WTC11 (cell line): ENCODE measurements at regions not wholly inside any gene's neighbourhood (a gene's known extent, or its start where the extent isn't known, plus 50 kb on each side); places are given as distances from the start of the nearest gene placed in this dataset.

Source experiments
- ATAC-seq: fragments of 200-7000 bp; cut with Tn5 transposase; 2 replicates; pipeline ENCODE4 v1.10.0; 2021; ENCODE audit warnings: mild to moderate bottlenecking, moderate library complexity
- CTCF ChIA-PET: fragments of 300-600 bp; sonication (Branson Sonifier 250); formaldehyde crosslinking; loops from one replicate; lab custom pipeline; 2021; ENCODE audit warnings: antibody characterized with exemption; lab: Charles Lee
- POLR2A ChIA-PET: fragments of 350-600 bp; sonication (Branson Sonifier 250); formaldehyde crosslinking; loops from one replicate; lab custom pipeline; 2021; ENCODE audit warnings: antibody characterized with exemption; lab: Charles Lee
- DNase-seq: peaks from one replicate; pipeline ENCODE4 v3.0.0; 2021; ENCODE audit warnings: low spot score
- H3K27ac Mint-ChIP-seq: 2 replicates; pipeline ENCODE4 v1.8.0; 2021; ENCODE audit warnings: mixed read lengths
- H3K27me3 Mint-ChIP-seq: 2 replicates; pipeline ENCODE4 v1.8.0; 2021; ENCODE audit warnings: low read depth, mild to moderate bottlenecking, moderate library complexity, mixed read lengths
- H3K36me3 Mint-ChIP-seq: 2 replicates; pipeline ENCODE4 v1.8.0; 2021; ENCODE audit warnings: mixed read lengths
- H3K4me1 Mint-ChIP-seq: 2 replicates; pipeline ENCODE4 v1.8.0; 2022; ENCODE audit warnings: mixed read lengths
- H3K4me3 Mint-ChIP-seq: 2 replicates; pipeline ENCODE4 v1.8.0; 2021; ENCODE audit warnings: mild to moderate bottlenecking, moderate library complexity, mixed read lengths
- H3K9me3 Mint-ChIP-seq: 2 replicates; pipeline ENCODE4 v1.8.0; 2021; ENCODE audit warnings: mixed read lengths
- ATF1 ChIP-seq: sonication (generic); formaldehyde crosslinking; IDR thresholded peaks from 2 replicates; pipeline ENCODE4 v1.8.1; 2023; ENCODE audit warnings: mild to moderate bottlenecking, moderate library complexity, missing genetic modification reagents
- ATF6 ChIP-seq: sonication (generic); formaldehyde crosslinking; IDR thresholded peaks from 2 replicates; pipeline ENCODE4 v1.8.1; 2023; ENCODE audit warnings: mild to moderate bottlenecking, missing genetic modification reagents
- E2F5 ChIP-seq: sonication (generic); formaldehyde crosslinking; IDR thresholded peaks from 2 replicates; pipeline ENCODE4 v1.8.1; 2022; ENCODE audit warnings: mild to moderate bottlenecking, moderate library complexity, missing genetic modification reagents
- ETV6 ChIP-seq: sonication (generic); formaldehyde crosslinking; IDR thresholded peaks from 2 replicates; pipeline ENCODE4 v1.8.1; 2022; ENCODE audit warnings: mild to moderate bottlenecking, missing genetic modification reagents
- FOXJ3 ChIP-seq: sonication (generic); formaldehyde crosslinking; IDR thresholded peaks from 2 replicates; pipeline ENCODE4 v1.9.0; 2021; ENCODE audit warnings: missing genetic modification reagents, mild to moderate bottlenecking, borderline replicate concordance
- JAZF1 ChIP-seq: fragments of 250-450 bp; sonication (Bioruptor Pico); IDR thresholded peaks from 2 replicates; pipeline ENCODE4 v1.9.0; 2021; ENCODE audit warnings: moderate library complexity, mild to moderate bottlenecking, inconsistent platforms
- KAT7 ChIP-seq: sonication (generic); formaldehyde crosslinking; IDR thresholded peaks from 2 replicates; pipeline ENCODE4 v1.8.1; 2023; ENCODE audit warnings: missing genetic modification reagents, mild to moderate bottlenecking, borderline replicate concordance
- NFE2L1 ChIP-seq: sonication (generic); formaldehyde crosslinking; IDR thresholded peaks from 2 replicates; pipeline ENCODE4 v1.8.1; 2023; ENCODE audit warnings: missing genetic modification reagents
- NR1H2 ChIP-seq: sonication (generic); formaldehyde crosslinking; IDR thresholded peaks from 2 replicates; pipeline ENCODE4 v1.9.0; 2021; ENCODE audit warnings: mild to moderate bottlenecking, moderate library complexity, missing genetic modification reagents
- NR2C2 ChIP-seq: sonication (generic); formaldehyde crosslinking; IDR thresholded peaks from 2 replicates; pipeline ENCODE4 v1.8.0; 2022; ENCODE audit warnings: mild to moderate bottlenecking, missing genetic modification reagents
- RELA ChIP-seq: sonication (generic); formaldehyde crosslinking; IDR thresholded peaks from 2 replicates; pipeline ENCODE4 v1.8.1; 2022; ENCODE audit warnings: missing genetic modification reagents, mild to moderate bottlenecking, borderline replicate concordance
- SOX15 ChIP-seq: fragments of 250-450 bp; sonication (Bioruptor Pico); IDR thresholded peaks from 2 replicates; pipeline ENCODE4 v1.9.0; 2021; ENCODE audit warnings: mild to moderate bottlenecking
- SP1 ChIP-seq: sonication (generic); formaldehyde crosslinking; conservative IDR thresholded peaks from 2 replicates; pipeline ENCODE4 v1.8.1; 2022; ENCODE audit warnings: missing genetic modification reagents
- TEAD1 ChIP-seq: sonication (generic); formaldehyde crosslinking; IDR thresholded peaks from 2 replicates; pipeline ENCODE4 v1.8.0; 2022; ENCODE audit warnings: mild to moderate bottlenecking, missing genetic modification reagents
- ZBTB43 ChIP-seq: sonication (generic); formaldehyde crosslinking; IDR thresholded peaks from 2 replicates; pipeline ENCODE4 v1.8.1; 2023; ENCODE audit warnings: mild to moderate bottlenecking, missing genetic modification reagents
- ZNF232 ChIP-seq: sonication (generic); formaldehyde crosslinking; IDR thresholded peaks from 2 replicates; pipeline ENCODE4 v1.8.0; 2022; ENCODE audit warnings: mild to moderate bottlenecking, missing genetic modification reagents
- ZNF425 ChIP-seq: fragments of 250-450 bp; sonication (Bioruptor Pico); conservative IDR thresholded peaks from 2 replicates; pipeline ENCODE4 v1.9.0; 2021; ENCODE audit warnings: mild to moderate bottlenecking
- ZSCAN18 ChIP-seq: fragments of 250-450 bp; sonication (Bioruptor Pico); IDR thresholded peaks from 2 replicates; pipeline ENCODE4 v2.1.2; 2022; ENCODE audit warnings: mild to moderate bottlenecking, moderate library complexity

GRCh38 chr13:47372751-47373150 lies 475.9 kb upstream of the HTR2A start:
- TF ChIP-seq ZSCAN18 (CRISPR knock-in tag) (no peak), NR2C2 (CRISPR knock-in tag) (no peak), ZNF425 (CRISPR knock-in tag) (no peak), RELA (CRISPR knock-in tag) (no peak)
- Mint-ChIP-seq H3K27me3 (no peaks in the 10 kb centered on the region), H3K36me3 (peaks cover 16% of the 10 kb centered on the region), H3K27ac (peak overlapping the region; percentile 79), H3K9me3 (peaks cover 37% of the 10 kb centered on the region), H3K4me1 (peaks cover 14% of the 10 kb centered on the region), H3K4me3 (no peak overlapping the region; the same call in 1 of the 2 replicates)
- DNase-seq = no peak
- ChIA-PET POLR2A (interaction anchor here (0.5 kb wide), 1 partner anchor 671 kb away, joined by 3 read pairs; no protein-coding TSS in a partner anchor), CTCF (no interaction called here)
- peak; percentile 78 for ATAC-seq

- POLR2A ChIA-PET = no interaction called here
- DNase-seq (no peak), ATAC-seq (no peak)
- no peak overlapping the region for H3K27ac Mint-ChIP-seq
- H3K27me3 Mint-ChIP-seq = no peaks in the 10 kb centered on the region
- peaks cover 7% of the 10 kb centered on the region; the same call in 1 of the 2 replicates for H3K36me3 Mint-ChIP-seq
- no peak overlapping the region for H3K4me3 Mint-ChIP-seq
- H3K9me3 Mint-ChIP-seq = peaks cover 16% of the 10 kb centered on the region
- TF ChIP-seq SP1 (CRISPR knock-in tag) (no peak), ZBTB43 (CRISPR knock-in tag) (no peak), NR1H2 (CRISPR knock-in tag) (no peak), JAZF1 (CRISPR knock-in tag) (no peak), TEAD1 (CRISPR knock-in tag) (no peak), NR2C2 (CRISPR knock-in tag) (no peak), E2F5 (CRISPR knock-in tag) (no peak), ATF1 (no peak), ETV6 (CRISPR knock-in tag) (no peak), NFE2L1 (CRISPR knock-in tag) (no peak), SOX15 (no peak), ATF6 (CRISPR knock-in tag) (no peak), KAT7 (CRISPR knock-in tag) (no peak), ZNF232 (CRISPR knock-in tag) (no peak), FOXJ3 (CRISPR knock-in tag) (no peak)
- CTCF ChIA-PET = no interaction called here
- H3K4me1 Mint-ChIP-seq = no peaks in the 10 kb centered on the region
Observed at GRCh38 chr13:47351798-47352197, 454.9 kb upstream of the HTR2A start.
